ENCODE measurements at regions not wholly inside any gene's neighbourhood (a gene's known extent, or its start where the extent isn't known, plus 50 kb on each side); places are given as distances from the start of the nearest gene placed in this dataset.

GRCh38 chr6:146881228-146882181, 282.7 kb downstream of the ADGB start:
- no peak for TF ChIP-seq CTCF (IDR thresholded peaks at IDR 0.05; ENCODE audit: low read depth, low read length)
- no peak overlapping the region for H3K4me3 ChIP-seq (ENCODE audit: low read depth, low read length)

- TF ChIP-seq CTCF (IDR thresholded peaks at IDR 0.05; ENCODE audit: low read depth, low read length) = no peak
- H3K4me3 ChIP-seq (ENCODE audit: low read depth, low read length) = no peak overlapping the region
Measured at GRCh38 chr6:146883640-146884531, 285.1 kb downstream of the ADGB start.

- no peak for TF ChIP-seq CTCF (IDR thresholded peaks at IDR 0.05; ENCODE audit: low read depth, low read length)
- no peak overlapping the region for H3K4me3 ChIP-seq (ENCODE audit: low read depth, low read length)
Measured at GRCh38 chr6:146884728-146885127, 286.0 kb downstream of the ADGB start.

- no peak for TF ChIP-seq CTCF (IDR thresholded peaks at IDR 0.05; ENCODE audit: low read depth, low read length)
Measured at GRCh38 chr6:146885708-146886457, 287.1 kb downstream of the ADGB start.

GRCh38 chr6:146886587-146887446, 288.0 kb downstream of the ADGB start:
- TF ChIP-seq CTCF (IDR thresholded peaks at IDR 0.05; ENCODE audit: low read depth, low read length) = no peak

More at GRCh38 chr6:146885708-146886457, 287.1 kb downstream of the ADGB start:
- H3K4me3 ChIP-seq (ENCODE audit: low read depth, low read length) = no peak overlapping the region

DNA sequence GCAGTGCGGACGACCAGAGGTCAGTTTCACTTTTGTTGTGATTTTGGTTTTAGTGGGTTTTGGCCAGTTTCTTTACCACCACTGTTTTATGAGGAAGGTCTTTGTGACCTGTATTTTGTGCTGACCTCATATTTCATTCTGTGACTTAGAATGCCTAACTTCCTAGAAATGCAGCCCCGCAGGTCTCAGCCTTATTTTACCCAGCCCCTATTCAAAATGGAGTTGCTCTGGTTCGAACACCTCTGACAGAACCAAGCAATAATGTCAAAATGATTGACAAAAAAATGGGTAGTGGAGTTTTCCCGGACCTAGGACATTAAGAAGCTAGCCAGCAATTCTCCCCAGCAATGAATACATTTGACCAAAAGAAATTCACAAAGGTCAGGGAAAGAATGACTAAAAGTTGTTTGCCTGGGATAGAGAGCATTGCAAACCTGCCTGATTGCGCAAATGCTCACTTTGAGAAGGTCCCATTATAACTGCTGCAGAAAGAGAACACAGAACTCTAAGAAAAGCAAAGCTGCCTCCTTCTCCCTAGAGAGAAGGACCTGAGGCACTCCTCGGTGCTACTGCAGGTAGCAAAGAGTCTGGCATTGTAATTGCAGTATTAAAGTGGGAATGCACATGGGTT, 288.8 kb downstream of the ADGB start:
- no peak overlapping the region for H3K4me3 ChIP-seq (ENCODE audit: low read depth, low read length)
- no peak for TF ChIP-seq CTCF (IDR thresholded peaks at IDR 0.05; ENCODE audit: low read depth, low read length)

More at GRCh38 chr6:146886587-146887446, 288.0 kb downstream of the ADGB start:
- no peak overlapping the region for H3K4me3 ChIP-seq (ENCODE audit: low read depth, low read length)

All from WI38 (cell line).